ENCODE measurements at regions not wholly inside any gene's neighbourhood (a gene's known extent, or its start where the extent isn't known, plus 50 kb on each side); places are given as distances from the start of the nearest gene placed in this dataset.

DNA sequence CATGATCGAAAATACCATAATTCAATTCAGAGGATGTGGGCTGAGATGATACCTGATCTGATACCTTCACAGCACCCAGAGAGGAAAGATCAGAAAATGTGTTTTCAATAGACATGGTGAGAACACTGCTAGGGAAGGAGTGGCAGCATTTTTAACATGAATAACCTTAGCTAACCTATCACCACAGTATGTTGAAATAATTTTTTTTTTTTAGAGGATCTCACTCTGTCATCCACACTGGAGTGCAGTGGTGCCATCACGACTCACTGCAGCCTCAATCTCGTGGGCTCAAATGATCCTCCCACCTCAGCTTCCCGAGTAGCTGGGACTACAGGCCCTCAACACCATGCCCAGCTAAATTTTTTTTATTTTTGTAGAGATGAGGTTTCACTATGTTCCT lies 90.5 kb upstream of the RAPGEF2 start:
- TF ChIP-seq, protein P1, sequence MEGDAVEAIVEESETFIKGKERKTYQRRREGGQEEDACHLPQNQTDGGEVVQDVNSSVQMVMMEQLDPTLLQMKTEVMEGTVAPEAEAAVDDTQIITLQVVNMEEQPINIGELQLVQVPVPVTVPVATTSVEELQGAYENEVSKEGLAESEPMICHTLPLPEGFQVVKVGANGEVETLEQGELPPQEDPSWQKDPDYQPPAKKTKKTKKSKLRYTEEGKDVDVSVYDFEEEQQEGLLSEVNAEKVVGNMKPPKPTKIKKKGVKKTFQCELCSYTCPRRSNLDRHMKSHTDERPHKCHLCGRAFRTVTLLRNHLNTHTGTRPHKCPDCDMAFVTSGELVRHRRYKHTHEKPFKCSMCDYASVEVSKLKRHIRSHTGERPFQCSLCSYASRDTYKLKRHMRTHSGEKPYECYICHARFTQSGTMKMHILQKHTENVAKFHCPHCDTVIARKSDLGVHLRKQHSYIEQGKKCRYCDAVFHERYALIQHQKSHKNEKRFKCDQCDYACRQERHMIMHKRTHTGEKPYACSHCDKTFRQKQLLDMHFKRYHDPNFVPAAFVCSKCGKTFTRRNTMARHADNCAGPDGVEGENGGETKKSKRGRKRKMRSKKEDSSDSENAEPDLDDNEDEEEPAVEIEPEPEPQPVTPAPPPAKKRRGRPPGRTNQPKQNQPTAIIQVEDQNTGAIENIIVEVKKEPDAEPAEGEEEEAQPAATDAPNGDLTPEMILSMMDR (IDR thresholded peaks at IDR 0.05): no peak
- TF ChIP-seq POLR2A (IDR thresholded peaks at IDR 0.05): no peak
- no peak for TF ChIP-seq EP300 (IDR thresholded peaks at IDR 0.05)
